OCI-LY1 (cell line): ENCODE measurements at regions not wholly inside any gene's neighbourhood (a gene's known extent, or its start where the extent isn't known, plus 50 kb on each side); places are given as distances from the start of the nearest gene placed in this dataset.

Source experiments
- H2AFZ ChIP-seq: fragments of 200-600 bp; sonication (generic), shearing (Covaris generic); 2 replicates; pipeline ENCODE4 v1.6.0; 2014; ENCODE audit warnings: antibody characterized with exemption, mild to moderate bottlenecking, low read length
- H3F3A ChIP-seq: fragments of 200-600 bp; sonication (generic), shearing (Covaris generic); 2 replicates; pipeline ENCODE4 v1.6.0; 2014; ENCODE audit warnings: mild to moderate bottlenecking, antibody characterized with exemption, low read length, moderate library complexity; ENCODE audit not compliant: insufficient read depth
- H3K27ac ChIP-seq: fragments of 200-600 bp; sonication (generic); 2 replicates; pipeline ENCODE4 v1.5.1; 2014; ENCODE audit warnings: low read length, mixed run types, mild to moderate bottlenecking, low read depth; ENCODE audit not compliant: poor library complexity, severe bottlenecking
- H3K27me3 ChIP-seq: fragments of 200-600 bp; sonication (generic); 2 replicates; pipeline ENCODE4 v1.6.0; 2014; ENCODE audit warnings: antibody characterized with exemption, mild to moderate bottlenecking, low read length, moderate library complexity; ENCODE audit not compliant: insufficient read depth
- H3K36me3 ChIP-seq: fragments of 200-600 bp; sonication (generic); 2 replicates; pipeline ENCODE4 v1.6.1; 2014; ENCODE audit warnings: mild to moderate bottlenecking, antibody characterized with exemption, low read length, moderate library complexity, mixed read lengths; ENCODE audit not compliant: insufficient read depth
- H3K4me1 ChIP-seq: fragments of 200-600 bp; sonication (generic); 2 replicates; pipeline ENCODE4 v1.5.1; 2014; ENCODE audit warnings: mild to moderate bottlenecking, low read length, moderate library complexity; ENCODE audit not compliant: insufficient read depth, severe bottlenecking
- H3K4me2 ChIP-seq: fragments of 200-600 bp; sonication (generic), shearing (Covaris generic); 2 replicates; pipeline ENCODE4 v1.6.1; 2014; ENCODE audit warnings: low read length
- H3K4me3 ChIP-seq: fragments of 200-600 bp; sonication (generic); 2 replicates; pipeline ENCODE4 v1.5.1; 2014; ENCODE audit warnings: low read length, low read depth, mild to moderate bottlenecking, mixed read lengths; ENCODE audit not compliant: poor library complexity, severe bottlenecking
- H3K79me2 ChIP-seq: fragments of 200-600 bp; shearing (Covaris generic); 2 replicates; pipeline ENCODE4 v1.6.1; 2016; ENCODE audit warnings: mixed run types, low read length, mixed read lengths; ENCODE audit not compliant: insufficient read depth
- H3K9ac ChIP-seq: fragments of 200-600 bp; sonication (generic), shearing (Covaris generic); 2 replicates; pipeline ENCODE4 v1.6.1; 2014; ENCODE audit warnings: mild to moderate bottlenecking, low read length, mixed read lengths
- H3K9me2 ChIP-seq: fragments of 200-600 bp; sonication (generic), shearing (Covaris generic); 2 replicates; pipeline ENCODE4 v1.6.1; 2014; ENCODE audit warnings: low read depth, mild to moderate bottlenecking, low read length, mixed read lengths
- H3K9me3 ChIP-seq: fragments of 200-600 bp; shearing (Covaris generic); 2 replicates; pipeline ENCODE4 v1.6.1; 2014; ENCODE audit warnings: low read length, mixed read lengths
- H4K20me1 ChIP-seq: fragments of 200-600 bp; sonication (generic), shearing (Covaris generic); 2 replicates; pipeline ENCODE4 v1.6.0; 2016; ENCODE audit warnings: mild to moderate bottlenecking, low read length; ENCODE audit not compliant: insufficient read depth
- CTCF ChIP-seq: fragments of 200-600 bp; sonication (generic), shearing (Covaris generic); IDR thresholded peaks from 2 replicates; pipeline ENCODE4 v1.5.1; 2017; ENCODE audit warnings: mild to moderate bottlenecking, antibody characterized with exemption, low read length, moderate library complexity, mixed read lengths
- EZH2 ChIP-seq: fragments of 200-600 bp; sonication (generic), shearing (Covaris generic); IDR thresholded peaks from 2 replicates; pipeline ENCODE4 v1.8.0; 2017; ENCODE audit warnings: borderline replicate concordance, mixed run types, mild to moderate bottlenecking, antibody characterized with exemption, low read length, moderate library complexity, mixed read lengths

GRCh38 chr21:32083197-32083596 is 195.7 kb downstream of the MIS18A start:
- no peaks in the 10 kb centered on the region for H3K36me3 ChIP-seq
- no peak overlapping the region for H3K4me2 ChIP-seq
- H3K79me2 ChIP-seq = no peaks in the 10 kb centered on the region
- no peak overlapping the region for H3K27ac ChIP-seq
- 0 out of 2 replicates have a peak, but pooled peaks cover 6% of the 10 kb centered on the region for H3K27me3 ChIP-seq
- H3K4me3 ChIP-seq = no peak overlapping the region
- H2AFZ ChIP-seq = no peak overlapping the region
- no peaks in the 10 kb centered on the region for H4K20me1 ChIP-seq
- H3K9ac ChIP-seq = no peak overlapping the region
- TF ChIP-seq CTCF = no peak
- no peak for TF ChIP-seq EZH2
- no peaks in the 10 kb centered on the region for H3K4me1 ChIP-seq
- H3K9me2 ChIP-seq = no peaks in the 10 kb centered on the region
- H3F3A ChIP-seq = no peaks in the 10 kb centered on the region
- H3K9me3 ChIP-seq = no peaks in the 10 kb centered on the region

- H3K36me3 ChIP-seq = no peaks in the 10 kb centered on the region
- TF ChIP-seq EZH2 (no peak), CTCF (no peak)
- no peak overlapping the region for H3K9ac ChIP-seq
- H3K9me3 ChIP-seq = no peaks in the 10 kb centered on the region
- no peak overlapping the region for H3K4me3 ChIP-seq
- no peaks in the 10 kb centered on the region for H3F3A ChIP-seq
- no peaks in the 10 kb centered on the region for H3K9me2 ChIP-seq
- H3K27ac ChIP-seq = no peak overlapping the region
- H3K4me1 ChIP-seq = no peaks in the 10 kb centered on the region
- no peak overlapping the region for H2AFZ ChIP-seq
- H4K20me1 ChIP-seq = no peaks in the 10 kb centered on the region
- H3K79me2 ChIP-seq = no peaks in the 10 kb centered on the region
- H3K4me2 ChIP-seq = no peak overlapping the region
- H3K27me3 ChIP-seq = 0 out of 2 replicates have a peak, but pooled peaks cover 6% of the 10 kb centered on the region
These were observed 196.4 kb downstream of the MIS18A start for GRCh38 chr21:32082466-32082865.

- TF ChIP-seq EZH2 (no peak), CTCF (no peak)
- H2AFZ ChIP-seq = no peak overlapping the region
- H3K9me2 ChIP-seq = no peaks in the 10 kb centered on the region
- H3K79me2 ChIP-seq = no peaks in the 10 kb centered on the region
- H4K20me1 ChIP-seq = no peaks in the 10 kb centered on the region
- H3K27ac ChIP-seq = no peak overlapping the region
- no peaks in the 10 kb centered on the region for H3K9me3 ChIP-seq
- H3K9ac ChIP-seq = no peak overlapping the region
- H3K27me3 ChIP-seq = no peaks in the 10 kb centered on the region; the same call in 1 of the 2 replicates
- no peak overlapping the region for H3K4me3 ChIP-seq
- no peaks in the 10 kb centered on the region for H3K4me1 ChIP-seq
- H3K4me2 ChIP-seq = no peak overlapping the region
- H3K36me3 ChIP-seq = no peaks in the 10 kb centered on the region
- no peaks in the 10 kb centered on the region for H3F3A ChIP-seq
These were observed 200.8 kb downstream of the HUNK start for GRCh38 chr21:32073593-32073992.
